GDM1 (cell line): ENCODE measurements at regions not wholly inside any gene's neighbourhood (a gene's known extent, or its start where the extent isn't known, plus 50 kb on each side); places are given as distances from the start of the nearest gene placed in this dataset.

Experiments used
- DNase-seq: peaks from one replicate; lab custom pipeline; 2025; lab: John Stamatoyannopoulos, UW

DNA sequence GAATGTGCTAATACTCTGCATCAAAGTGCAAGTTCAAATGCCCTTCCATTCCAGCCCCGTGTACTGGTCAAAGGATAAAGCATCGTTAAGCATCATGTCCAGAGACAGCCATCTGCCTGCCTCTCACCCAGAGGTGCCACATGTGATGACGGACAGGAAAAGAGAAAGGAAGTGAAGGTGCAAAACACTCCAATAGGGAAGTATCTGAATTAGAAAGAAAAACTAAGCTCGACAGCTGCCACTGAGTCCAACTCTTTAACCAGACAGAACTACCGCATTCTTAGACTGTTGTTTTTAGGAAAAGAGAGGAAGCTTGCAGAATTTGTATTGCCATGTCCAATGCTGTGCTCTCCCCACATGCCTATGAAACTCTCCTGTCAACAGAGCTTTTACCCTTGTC lies 465.0 kb upstream of the SOX5 start:
- no peak for DNase-seq

DNA sequence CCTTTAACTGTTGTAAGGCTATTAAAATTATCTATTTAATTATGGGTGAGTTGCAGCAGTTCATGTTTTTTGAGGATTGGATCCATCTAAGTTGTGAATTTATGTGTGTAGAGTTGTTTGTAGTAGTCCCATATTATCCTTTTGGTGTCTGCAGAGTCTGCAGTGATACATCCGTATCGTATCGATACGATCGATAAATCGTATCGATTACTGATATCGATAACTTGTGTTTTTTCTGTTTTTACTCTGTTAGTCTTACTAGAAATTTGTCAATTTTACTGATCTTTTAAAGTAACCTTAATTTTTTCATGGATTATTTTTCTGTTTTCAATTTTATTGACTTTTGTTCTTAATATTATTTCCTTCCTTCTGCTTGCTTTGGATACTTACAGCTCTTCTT lies 462.5 kb upstream of the SOX5 start:
- no peak for DNase-seq

DNA sequence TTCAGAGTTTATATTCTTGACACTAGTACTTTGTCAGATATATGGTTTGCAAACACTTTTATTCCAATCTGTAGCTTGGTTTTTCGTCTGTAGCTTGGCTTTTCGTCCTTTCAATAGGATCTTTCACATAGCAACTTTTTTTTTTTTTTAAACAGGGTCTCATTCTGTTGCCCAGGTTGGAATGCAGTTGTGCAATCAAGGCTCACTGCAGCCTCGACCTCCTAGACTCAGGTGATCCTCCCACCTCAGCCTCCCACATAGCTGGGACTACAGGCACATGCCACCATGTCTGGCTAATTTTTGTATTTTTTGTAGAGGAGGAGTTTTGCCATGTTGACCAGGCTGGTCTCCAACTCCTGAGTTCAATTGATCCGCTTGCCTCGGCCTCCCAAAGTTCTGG lies 460.4 kb upstream of the SOX5 start:
- DNase-seq: no peak

DNA sequence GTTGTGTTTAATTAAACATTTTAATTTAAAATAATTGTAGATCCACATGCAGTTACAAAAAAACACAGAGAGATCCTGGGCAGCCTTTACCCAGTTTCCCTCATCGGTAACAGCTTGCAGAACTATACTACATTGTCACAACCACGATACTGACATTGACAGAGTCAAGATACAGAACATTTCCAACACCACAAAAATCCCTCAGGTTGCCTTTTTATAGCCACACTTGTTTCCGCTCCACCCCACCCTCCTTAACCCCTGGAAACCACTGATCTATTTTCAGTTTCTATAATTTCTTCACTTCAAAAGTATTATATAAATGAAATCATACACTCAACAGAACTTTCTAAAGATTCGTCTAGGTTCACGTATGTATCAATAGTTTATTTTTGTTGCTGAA lies 458.8 kb upstream of the SOX5 start:
- DNase-seq: no peak

DNA sequence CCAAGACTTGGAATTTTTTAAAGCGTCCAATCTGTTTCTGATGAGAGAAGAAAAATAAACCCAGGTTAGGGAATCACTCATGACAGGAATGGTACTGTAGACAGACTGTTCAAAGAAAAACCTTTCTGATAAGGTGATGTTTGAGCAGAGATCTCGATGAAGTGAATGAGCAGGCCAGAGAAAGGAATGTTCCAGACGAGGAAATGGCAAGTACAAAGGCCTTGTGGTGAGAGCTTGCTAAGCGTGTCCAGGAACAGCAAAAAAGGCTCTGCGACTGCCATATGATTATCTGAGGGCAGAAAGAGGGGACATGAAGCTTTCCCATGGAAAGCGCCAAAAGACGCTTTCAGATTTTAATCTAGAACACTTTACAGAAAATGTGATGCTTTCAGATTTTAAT lies 458.4 kb upstream of the SOX5 start:
- DNase-seq: no peak

DNA sequence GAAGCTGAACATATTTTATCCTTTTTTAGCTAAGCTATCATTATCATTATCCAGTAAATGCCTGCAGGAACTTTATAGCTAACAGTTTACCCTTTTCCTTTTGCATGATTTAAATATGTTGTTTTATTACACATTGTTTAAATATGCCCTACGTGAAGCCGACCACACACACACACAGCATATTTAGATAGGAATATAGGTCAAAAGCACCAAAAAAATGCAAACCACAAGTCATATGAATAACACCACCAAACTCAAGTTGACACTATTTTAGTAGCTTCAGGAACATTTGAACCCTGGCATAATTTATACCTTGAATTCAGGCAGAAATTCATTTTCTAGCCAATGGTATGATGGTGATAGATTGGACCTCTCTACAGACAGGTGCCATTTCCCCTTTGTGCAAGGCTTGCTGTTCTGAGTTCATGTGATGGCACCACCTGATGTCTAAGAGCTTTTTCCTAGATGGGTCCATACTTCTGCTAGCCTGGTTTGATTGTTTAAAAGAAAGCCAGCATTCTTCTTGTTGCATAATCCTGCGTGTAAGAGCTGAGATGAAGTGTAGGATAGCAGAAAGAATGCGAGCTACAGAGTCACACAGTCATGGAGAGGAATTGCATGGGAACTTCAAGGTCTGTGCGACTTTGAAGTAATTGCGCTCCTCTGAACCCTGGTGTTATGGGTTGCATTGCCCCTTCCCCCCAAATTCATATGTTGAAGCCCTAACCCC lies 454.8 kb upstream of the SOX5 start:
- DNase-seq: no peak

DNA sequence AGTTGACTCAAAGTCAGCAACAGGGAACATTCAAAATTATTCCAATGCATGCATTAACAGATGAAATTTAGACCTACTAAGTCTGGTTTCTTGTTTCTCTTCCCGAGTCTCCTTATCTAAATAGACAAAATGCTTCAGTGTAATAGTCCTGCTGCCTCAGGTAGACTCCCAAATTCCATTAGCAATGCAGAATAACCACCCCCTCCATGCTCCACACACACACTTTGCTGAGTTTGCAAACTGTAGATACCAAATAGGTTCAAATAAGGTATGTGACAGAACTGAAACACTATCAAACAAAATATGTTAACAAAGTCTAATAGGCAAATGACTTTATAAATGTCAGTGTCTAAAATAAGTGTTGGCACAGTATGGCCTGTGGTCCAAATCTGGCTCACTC lies 451.1 kb upstream of the SOX5 start:
- no peak for DNase-seq

DNA sequence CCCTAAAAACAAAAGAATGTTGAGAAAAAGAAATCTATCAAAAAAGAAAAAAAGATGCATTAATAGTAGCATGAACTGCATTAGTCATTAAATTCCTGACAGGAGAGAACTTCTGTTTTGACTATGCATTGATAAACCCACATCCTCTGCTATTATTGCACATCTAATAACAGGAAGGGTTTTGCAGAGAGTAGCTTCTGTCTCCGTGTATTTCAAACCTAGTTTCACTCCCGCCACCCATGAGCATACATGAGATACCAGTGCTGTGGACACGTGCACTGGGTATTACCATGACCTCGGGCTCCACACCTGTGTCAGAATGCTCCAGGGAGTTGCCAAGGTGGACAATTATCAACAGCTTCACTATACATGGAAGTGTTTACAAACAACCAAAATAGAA lies 449.1 kb upstream of the SOX5 start:
- DNase-seq: no peak

DNA sequence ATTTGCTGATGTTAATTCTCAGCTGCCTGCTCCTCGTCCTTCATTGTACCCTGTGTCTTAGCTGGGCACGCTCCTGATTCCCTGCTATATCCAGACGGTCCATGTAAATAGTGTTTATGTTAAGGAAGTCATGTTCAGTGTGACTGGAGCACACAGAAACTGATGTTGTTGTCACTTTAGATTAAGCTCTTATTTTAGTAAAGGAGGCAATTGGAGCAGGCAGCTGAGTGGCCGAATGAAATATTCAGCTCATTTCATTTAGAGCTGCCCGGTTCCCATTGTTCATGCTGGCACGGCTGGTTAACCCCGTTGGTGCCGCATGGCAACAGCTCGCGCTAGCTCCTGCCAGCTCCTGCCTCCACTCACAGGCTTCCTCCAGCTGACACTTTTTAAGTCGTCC lies 446.8 kb upstream of the SOX5 start:
- DNase-seq: no peak

DNA sequence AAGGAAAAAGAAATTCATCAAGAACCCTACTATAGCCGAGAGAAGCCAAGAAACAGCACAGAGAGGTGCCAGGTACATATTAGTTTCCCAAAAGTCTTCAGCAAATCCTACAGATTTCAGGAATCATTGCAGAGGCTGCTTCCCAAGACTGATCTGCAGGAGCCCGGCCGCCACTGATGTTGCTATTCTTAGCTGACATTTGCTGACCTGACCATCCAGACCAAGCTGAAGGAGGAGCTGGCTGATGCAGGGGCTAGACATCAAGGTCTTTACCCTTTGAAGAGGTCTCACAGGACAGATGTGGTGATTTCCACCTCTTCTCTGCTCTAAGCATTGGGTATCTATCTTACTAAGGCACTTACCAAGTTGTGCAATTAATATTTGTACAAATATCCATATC lies 444.8 kb upstream of the SOX5 start:
- DNase-seq: no peak

DNA sequence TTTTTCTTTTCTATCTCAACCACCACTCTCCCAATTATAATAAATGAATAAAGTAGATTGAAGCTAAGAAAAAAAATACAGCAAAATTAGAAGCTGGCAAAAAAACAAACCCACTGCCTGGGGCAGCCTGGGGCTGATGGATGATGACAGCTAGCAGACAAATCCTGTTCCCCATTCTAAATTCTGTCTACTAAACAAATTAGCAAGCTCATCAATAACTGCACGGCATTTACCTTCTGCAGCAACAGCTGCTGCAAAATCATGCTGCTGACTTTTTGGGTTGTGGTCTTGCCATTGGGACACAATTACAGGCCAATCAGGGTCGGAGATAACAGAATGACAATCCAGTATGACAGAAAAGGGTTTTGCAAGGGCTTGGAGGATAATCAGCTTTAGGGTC lies 443.6 kb upstream of the SOX5 start:
- DNase-seq: no peak

DNA sequence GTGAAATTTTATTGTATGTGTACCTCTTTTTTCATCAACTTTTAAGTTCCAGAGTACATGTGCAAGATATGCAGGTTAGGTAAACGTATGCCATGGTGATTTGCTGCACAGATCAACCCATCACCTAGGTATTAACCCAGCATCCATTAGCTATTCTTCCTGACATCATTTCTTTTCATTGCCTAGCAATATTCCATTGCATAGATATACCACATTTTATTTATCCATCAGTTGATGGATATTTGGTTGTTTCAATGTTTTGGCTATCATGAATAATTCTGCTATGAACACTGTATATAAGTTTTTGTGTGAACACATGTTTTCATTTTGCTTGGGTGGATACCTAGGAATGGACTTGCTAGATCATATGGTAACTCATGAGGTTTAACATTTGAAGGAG lies 439.9 kb upstream of the SOX5 start:
- DNase-seq: no peak

DNA sequence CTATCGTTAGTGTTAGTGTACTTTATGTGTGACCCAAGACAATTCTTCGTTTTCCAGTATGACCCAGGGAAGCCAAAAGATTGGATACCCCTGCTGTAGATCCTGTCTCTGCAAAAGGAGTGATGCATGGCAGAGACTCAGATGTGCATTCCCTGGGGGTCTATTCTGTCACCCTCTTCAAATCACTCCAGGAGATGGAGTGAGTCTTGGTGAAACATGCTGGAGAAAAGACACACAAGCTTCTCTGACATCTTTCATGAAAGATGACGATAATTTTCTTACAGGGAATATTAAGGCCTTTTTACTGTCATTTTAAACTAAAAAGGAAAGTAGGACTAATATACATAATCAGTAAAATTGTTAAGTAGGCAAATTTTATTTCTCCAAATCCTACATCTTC lies 437.9 kb upstream of the SOX5 start:
- no peak for DNase-seq

DNA sequence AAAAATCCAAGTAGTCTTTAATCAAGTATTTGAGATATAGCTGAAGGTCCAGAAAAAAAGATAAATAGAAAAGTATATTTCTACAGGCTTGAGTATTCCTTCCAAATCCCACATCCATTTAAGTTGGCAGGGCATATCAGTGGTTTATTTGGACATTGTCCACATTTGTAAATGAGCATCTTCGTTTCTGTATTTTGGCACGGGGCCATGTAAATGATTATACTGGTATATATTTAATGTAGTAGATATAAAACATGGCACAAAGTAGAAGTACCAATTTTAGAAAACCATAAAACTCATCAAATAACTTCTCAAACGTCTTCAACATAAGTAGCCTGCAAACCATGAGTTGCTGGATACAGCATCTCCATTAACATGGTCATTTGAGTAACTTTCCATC lies 437.4 kb upstream of the SOX5 start:
- no peak for DNase-seq

DNA sequence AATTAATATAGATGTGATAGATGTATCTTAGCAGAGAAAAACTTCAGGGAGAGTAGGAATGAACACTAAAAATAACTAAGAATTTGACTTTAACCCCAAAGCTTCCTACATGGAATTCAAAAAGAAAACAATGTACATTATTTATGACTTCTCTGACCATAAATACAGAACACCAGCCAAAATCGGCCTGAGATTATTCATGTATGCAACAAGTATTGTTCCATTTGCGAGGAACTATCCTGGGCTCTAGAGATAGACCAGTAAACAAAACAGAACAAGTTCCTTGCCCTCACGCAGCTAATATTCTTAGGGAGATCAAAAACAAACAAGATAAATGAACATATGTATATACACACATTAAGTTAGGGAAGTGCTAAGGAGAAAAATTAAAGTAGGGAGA lies 432.3 kb upstream of the SOX5 start:
- DNase-seq: no peak

DNA sequence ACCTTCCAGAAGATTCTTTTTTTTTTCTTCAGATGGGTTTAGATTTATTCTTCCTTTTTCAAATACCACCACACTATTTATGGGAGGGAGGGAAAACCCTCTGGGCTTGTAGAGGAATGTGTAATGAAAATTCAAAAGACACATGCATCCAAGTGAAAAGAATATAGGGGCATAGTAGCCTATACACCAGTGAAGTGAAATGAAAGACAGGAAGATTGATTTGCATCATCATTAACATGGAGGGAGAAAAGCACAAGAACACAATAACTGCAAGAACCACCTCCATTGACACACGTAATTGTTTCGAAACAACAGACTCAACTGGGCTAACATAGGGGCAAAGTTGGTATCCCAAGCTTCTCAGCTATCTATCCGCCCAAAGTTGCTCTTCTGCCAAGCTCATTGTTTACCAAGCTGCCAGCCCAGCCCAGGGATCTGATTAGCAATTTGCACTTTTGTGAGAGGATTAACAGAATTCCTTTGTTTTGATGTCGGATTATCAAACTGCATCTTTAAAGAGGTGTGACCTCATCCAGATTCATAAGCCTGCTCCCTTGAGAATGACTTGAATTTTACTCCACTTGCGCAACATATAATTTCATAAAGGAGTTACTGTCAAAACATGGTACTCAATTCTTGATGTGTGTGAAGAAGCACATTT lies 430.5 kb upstream of the SOX5 start:
- DNase-seq: no peak

DNA sequence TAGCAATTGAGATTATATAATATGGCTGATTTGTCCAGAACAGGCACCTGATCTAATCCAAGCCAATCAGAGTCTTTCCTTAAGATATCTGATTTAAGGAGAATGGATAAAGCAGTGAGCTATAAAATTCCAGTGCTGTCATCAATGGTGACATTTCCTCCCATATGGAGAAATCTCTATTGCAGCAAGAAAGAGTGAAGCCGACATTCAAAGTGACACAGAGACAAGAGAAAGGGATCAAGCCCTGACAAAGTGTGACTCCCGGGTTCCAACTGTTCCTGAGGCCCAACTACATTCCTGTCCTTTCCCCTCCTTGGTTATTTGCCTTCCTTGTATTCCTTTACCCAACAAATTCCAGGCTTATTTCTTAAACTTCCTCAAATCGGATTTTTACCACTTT lies 430.0 kb upstream of the SOX5 start:
- DNase-seq: no peak

DNA sequence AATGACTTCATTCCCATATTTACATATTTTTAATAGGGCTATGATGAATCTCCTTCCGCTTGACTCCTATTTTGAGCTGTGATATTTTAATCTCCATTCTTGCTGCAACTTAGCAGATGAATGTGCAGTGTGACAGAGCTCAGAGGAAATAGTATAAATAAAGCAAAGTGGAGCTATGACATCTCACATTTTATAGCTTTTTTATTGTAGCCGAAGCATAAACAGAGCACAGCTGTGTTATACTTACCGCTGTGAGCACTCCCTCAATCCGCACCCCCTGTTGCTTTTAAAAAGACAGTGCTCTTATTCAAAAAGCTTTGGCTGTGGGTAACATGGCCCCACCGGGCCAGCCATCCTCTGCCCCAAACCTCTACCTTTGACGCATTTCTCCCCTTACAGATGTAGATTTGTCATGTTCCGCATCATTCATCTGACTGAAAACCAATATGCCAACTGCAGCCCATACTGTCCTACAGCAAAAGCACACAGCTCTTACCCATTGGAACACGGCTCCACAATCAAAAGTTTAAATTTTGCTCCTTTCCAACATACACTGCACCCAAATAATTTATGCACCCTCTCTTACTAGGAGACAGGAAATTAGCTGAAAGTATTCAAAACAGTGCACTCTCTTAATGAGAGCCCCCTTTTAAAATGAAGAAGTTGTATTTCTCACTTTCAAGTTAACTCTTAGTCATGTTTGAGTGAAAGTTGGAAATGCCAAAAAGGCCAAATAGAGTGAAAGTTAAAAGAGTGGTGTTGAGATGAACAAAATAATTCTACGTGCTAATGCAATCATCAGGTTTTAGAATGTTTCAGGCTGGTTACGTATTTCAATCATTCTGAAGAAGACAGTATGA lies 429.3 kb upstream of the SOX5 start:
- DNase-seq: no peak

DNA sequence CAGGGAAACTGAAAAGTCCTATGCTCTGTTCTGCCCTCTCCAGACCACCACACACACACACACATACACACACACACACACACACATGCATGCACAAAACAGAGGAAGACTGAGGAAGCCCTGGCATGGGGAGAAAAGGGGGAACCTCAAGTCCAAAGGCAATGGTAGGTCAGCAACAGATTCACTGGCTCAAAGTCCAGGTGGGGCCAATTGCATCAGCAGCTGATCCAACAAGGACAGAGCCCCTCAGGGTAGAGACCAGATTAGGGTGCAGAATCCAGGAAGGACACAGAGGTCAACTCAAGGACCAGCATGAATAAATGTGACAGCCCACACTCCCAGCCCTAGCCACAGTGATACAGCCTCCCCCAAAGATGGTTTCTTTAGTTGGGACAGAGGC lies 425.0 kb upstream of the SOX5 start:
- no peak for DNase-seq

DNA sequence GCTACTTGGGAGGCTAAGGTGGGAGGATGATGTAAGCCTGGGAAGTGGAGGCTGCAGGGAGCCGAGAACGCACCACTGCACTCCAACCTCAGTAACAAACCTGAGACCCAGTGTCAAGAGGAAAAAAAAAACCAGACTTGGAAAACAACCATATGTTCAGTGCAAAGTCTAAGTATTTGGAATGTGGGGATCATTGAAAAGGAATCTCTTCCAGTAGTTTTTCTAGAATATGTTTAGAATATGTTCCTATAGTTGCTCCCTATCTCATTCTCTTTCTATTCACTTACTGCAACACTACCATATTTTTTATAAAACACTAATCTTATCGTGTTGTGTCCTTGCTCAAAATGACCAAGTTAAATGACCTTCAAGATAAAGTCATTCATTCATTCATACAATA lies 423.5 kb upstream of the SOX5 start:
- DNase-seq: no peak

DNA sequence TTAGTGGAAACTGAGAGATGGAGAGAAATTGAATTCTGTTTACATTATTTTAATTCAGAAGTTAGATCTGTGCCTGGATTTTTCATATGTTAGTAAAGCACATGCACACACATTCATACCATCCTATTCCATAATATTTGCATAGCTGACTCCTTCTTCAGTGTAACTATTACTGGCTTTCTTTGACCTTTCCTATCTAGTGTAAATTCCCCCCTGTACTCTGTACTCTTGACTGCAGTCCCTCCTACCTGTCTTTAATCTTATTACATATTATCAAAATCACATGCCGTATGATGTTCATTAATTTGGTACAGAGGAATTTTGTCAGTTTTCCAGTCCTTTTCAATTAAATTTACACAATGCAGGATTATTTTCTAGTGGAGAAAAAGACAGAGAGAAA lies 417.0 kb upstream of the SOX5 start:
- no peak for DNase-seq

DNA sequence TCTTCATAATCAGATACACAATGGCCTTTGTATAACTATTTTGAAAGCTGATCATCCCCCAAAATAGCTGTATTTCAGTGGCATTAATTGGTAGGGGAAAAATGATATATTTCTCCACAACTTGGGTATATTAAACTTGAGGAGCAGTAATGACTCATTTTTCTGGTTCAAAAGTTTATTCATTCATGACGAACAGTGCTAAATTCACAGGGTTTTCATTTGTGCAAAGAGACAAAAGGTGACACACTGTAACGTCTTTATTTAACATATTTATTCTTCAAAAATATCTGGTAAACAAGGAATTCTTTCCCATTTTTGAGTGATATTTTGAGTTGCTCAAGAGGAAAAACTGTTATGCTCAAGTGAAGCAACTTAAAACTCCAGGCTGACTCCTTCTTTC lies 415.5 kb upstream of the SOX5 start:
- no peak for DNase-seq

DNA sequence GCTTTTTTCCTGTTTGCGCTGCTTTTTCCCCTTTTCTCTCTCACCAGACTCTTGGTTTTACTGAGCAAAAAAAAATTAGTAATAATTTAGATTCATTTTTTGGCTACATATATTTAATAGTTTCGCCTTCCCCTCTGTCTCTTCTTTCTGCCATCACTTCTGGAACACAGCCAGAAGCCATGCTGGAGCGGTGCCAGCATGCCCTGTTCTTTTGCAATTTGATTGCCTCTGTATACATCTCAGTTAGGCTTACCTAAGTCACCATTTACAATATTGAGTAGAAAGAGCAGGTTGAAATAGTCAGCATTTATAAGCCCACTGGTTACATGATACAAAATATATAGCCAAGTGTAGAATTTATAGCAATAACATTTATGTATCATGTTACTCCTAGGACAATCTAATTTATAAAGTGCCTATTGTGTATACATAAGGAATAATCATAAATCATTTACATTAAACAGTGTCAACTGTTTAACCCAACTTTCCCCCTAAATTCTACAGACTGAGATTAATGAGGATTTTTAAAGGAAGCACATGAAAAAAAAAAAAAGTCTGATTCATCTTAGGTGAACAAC lies 413.8 kb upstream of the SOX5 start:
- no peak for DNase-seq
